Left renal cortex interstitium (tissue), 4 donors: ENCODE measurements at regions not wholly inside any gene's neighbourhood (a gene's known extent, or its start where the extent isn't known, plus 50 kb on each side); places are given as distances from the start of the nearest gene placed in this dataset.

Source experiments
- DNase-seq, 4 donors: peaks; one replicate each; pipeline ENCODE4 v3.0.0-alpha.2; 2013; ENCODE audit warnings: low read depth in 4 of 4, low spot score in 2 of 4, missing footprints in 1 of 4

DNA sequence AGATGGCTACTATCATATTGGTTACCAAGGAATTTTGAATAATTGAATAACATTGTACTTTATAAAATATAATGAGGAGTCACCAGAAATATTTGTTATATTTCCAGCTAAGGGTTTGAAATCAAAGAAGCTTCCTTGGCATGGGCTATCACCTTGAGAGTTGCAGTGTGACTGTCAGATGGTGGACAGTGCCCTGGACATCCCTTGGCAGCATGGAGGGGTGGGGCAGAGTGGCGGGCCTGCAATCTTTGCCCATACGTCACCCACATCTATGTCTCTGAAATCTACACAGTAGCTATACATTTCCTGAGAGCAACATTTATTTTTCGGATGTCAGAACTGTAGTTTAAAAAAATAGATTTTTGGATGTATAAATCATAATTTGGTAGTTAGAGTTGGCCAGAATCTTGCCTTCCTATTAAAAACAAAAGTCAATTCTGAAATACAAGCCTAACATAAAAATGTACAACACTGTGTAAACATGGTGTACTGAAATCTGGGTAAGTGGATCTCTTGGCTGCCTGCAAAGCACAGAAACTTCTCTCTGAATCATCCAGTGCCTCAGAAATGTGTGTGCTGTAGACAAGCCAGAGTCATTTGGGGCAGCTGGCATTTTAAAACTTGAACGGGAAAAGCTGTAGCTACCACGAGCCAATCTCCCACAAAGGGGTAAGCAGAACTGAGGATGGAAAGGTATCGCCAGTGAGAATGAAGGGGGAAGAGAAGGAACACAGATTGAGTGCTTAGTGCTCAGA, 124.2 kb upstream of the ARHGAP28 start:
- DNase-seq = no peak

DNA sequence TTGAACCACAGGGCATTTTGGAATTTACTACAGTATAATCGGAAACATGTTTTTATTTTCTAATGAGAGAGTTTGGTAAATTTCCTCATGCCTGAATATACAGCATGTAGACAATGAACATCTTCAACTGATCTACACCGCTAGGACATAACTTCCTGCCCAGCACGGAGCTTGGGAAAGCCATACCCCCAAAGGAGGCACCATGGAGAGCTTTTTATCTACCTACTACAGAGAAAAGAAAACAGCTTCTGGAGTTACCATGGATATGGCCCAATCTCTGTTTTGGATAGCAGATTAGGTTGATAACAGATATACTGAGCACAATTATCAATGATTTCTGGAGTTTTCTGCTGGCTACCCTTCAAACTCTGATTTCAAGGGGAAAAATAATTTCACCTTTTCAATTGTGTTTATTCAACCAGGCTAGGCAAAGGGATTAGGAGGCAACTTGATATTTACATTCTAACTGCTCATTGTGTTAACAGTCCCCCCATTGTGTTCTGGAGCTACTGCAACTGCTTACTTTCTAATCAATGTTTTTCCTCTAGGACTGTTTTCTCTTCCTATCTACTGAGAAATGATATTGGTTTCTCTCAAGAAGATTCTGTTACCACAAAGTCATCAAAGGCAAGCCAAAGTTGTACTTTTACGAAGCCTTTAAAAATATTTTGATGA, 123.0 kb upstream of the ARHGAP28 start:
- DNase-seq = no peak

DNA sequence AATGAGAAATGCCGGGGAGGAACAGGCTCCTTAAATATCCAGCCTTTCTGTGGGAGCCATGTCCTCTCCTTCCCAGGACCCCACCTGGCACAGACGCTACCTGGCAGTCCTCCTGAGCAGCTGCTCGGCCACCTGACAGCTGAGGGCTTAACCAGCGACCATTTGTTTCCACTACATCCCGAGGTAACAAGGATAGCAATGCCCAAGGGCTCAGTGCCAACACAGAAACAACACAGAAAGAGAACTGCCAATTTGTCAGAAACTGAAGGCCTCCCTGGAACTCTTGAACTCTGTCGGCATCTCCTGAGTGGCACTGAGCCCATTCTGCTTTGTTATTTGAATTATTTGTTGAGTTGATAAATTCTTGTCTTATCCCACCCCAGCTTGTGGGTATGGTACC, 122.2 kb upstream of the ARHGAP28 start:
- no peak for DNase-seq

DNA sequence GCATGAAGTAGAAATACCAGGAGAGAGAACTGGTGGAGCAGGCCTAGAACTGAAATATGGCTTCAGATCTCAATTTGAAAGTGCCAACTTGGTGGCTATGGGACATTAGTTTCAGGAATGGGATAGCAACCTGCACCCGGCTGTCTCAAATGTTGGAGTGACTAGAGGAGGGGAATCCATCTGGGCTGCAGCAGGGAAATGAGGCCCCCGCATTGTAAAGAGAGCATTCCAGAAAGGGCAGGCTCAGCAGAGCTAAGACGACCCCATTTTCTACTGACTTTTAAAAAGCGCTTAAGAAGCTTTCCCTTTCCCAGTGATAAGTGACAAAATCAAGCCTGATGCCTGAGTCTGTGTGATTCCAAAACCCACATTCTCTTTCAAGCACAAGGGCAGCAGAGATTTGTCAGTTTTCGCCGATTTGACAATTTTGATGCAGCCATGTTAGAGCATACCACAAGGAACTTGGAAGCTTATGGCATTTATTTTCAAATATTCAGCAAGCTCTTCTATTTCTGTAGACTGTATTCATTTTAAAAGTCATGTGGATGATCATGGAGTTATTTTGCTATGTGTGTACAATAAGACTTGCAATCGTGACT, 119.8 kb upstream of the ARHGAP28 start:
- DNase-seq = no peak

DNA sequence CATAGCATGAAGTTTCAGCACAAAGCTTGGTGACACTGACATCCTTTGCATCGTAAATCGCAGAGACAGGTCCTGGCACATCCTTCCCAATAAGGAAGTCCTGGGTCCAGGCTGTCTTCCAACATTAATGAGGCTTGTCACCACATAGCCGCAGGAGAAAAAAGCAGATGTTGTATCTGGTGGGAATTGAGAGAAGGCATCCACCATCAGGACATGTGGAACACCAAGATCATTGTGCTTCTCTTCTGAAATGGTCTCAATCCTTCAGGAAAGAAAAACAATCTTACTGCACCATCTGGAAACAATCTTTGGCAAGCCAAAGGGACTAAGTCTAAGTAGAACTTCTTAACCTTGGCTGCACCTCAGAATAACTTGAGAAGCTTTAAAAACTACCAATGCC, 119.0 kb upstream of the ARHGAP28 start:
- no peak for DNase-seq

DNA sequence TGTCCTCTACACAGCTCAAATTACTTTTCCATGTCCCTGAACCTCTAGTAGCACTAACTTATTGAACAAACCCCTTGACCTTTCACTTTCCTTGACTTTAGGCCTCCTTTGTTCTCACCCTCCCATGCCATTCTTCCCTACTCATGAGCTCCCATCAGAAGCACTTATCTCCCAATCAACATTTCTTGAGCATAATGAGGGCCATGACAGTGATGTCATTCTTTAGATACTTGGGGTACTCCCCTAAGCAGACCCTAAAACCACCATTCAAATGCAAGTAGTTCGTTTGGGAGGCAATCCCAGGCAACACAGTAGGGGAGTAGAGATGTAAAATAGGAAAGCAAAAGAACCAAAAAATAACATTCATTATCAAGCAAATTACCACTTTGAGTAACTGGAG, 115.9 kb upstream of the ARHGAP28 start:
- DNase-seq = no peak

DNA sequence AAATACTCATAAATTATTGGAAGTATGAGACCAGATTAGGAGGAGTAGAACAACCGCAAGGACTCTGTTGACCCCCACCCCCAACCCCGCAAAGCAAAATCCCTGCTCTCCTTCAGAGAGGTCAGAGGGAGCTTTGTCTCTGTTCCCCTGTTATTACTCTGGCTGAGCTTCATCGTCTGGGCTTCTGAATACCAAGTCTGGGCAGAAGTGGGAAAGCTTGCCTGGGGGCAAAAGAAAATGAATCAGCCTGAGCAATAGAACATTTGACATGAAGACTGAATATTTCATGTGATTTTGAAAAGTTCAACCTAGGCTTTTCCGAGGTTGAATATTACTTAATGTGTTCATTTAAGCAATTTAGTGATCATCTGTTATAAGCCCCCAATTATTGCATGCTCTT, 114.6 kb upstream of the ARHGAP28 start:
- DNase-seq = no peak

DNA sequence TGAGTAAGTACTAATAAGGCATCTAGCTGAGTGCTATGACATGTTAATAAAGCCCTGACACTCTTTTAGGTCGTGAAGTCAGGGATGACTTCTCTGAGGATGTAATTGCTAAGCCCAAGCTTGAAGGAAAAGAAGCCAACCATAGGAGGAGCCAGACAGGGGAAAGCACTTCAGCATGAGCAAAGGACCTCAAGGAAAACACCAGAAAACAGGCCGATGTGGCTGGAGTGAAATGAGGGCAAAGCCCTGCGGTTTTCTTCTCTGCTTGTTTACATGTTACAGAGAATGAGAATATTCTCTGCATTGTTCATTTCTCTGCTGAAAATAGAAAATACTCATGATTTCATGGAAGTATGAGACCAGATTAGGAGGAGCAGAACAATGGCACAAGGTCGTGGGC, 112.5 kb upstream of the ARHGAP28 start:
- DNase-seq = no peak

DNA sequence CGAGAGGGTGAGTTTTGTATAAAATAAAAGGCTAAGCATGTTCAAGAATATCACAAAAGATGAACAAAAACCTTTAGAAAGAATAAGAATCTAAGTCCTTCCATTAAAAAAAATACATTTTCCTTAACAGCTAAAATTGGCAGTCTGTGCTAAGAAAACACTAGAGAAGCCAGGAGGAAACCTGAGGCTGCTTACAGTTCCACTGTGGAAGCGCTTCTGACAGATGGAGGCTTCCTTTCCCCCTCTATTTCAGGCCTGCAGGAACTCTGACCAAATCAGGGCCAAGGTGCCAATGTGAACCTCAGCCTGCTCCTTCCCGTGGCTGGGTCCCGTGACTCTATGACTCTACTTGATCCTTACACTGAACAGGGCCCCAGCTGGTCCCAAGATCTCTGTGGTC, 108.1 kb upstream of the ARHGAP28 start:
- no peak for DNase-seq

DNA sequence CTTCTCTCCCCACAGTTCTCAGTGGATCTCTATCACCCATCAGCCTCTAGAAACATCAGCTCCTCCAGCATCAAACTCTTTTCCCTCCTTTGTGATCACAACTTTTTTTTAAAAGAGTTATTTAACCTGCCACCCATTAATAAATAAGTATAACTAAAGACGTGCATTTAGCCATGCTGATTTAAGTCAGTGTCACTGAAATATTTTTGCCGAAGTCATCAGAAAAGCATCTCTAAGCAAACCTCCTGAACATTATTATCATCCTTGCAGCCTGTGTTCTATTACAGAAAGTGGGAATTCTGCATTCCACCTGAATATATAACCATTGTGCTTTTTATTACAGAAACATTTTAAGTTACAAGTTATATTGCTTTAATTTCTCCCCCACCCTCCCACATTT, 106.2 kb upstream of the ARHGAP28 start:
- DNase-seq = no peak

DNA sequence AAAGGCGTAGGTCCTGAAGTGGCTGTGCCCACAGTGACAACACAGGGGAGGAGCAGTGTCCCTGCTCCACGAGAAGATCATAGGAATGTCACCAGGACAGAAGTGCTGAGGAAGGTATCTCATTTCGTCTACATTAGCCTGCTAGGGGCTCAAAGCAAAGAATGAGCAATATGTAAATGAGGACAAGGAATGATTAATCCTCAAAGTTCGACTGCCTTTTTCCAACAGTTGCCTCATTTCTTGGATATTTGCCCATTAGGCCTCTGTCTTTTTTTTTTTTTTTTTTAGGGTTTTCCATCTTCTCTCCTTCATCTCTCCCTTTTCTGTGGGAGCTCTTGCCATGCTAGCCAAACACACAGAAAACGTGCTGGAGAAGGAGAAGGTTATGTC, 105.2 kb upstream of the ARHGAP28 start:
- no peak for DNase-seq

DNA sequence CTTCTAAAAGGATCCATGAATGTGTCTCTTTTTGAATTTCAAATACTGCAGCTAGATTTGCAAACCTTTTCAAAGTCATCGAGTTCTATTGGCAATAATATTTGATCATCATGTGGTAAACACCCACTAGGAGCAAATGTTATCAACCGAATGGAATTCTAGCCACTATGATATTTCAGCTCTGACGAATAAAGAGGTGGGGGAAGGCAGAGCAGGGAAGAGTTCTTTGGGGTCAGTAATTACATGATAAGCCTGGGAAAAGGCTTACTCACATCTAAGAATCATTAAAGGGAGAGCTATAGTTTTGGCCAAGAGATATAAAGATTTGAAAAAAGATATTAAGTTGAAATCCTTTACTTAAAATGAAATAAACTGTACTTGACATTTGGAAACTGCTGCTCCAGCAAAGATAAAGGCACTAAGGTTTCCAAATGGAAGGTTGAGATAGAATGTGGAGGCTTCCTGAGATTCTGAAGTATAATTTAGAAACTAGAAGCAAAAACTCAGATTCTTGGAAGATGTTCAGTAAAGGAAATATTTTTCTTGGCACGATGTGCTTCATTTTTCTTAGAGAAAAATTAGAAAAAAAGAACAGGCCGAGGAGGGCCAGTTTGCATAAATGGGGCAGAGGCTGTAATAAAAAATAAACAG, 104.7 kb upstream of the ARHGAP28 start:
- no peak for DNase-seq

DNA sequence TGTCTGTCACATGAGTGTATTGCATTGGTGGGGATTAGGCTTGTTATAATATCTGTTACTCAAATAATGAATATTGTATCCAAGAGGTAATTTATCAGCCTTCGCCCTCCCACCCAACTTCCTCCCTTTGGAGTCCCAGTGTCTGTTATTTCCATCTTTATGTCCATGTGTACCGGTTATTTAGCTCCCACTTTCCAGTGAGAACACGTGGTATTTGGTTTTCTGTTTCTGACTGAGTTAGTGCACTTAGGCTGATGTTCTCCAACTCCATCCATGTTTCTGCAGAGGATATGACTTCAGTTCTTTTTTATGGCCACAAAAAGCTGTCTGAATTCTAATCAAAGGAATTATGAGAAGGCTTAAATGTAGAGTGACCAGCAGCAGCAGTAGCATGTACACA, 104.0 kb upstream of the ARHGAP28 start:
- DNase-seq = no peak

DNA sequence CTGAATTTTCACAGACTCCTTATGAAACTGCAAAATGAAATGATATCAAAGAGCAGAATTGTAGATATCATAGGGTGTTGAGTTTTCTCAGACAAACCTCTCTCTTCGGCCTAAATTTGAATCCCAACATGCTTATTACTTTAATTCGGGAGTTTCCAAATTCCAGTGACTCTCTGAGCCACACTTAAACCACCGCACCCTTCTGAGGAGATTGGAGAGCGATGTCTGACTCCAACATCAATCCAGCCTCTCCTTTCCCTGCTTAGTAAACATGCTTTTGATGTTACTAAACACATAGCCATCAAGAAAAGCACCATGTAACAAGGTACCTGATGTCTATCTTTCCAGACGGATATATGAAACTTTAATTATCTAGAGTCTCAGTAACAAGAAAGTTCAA, 103.1 kb upstream of the ARHGAP28 start:
- no peak for DNase-seq

DNA sequence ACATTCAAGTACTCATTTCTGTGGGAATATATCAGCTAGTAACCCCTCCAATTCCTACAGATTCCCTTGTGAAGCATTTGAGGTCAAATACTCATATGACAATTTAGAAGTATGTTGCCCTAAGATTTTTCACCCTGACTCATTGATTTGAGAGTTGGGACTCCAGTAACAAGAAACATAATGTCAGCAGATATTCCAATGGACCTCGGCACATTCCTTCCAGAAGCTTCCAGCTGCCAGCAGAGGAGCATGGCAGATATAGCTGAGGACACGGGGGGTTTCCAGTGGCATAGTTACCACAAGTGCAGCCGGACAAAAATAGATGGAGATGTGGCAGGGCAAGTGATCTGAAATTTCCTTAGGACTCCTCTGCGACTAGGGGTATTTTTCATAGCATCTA, 101.9 kb upstream of the ARHGAP28 start:
- DNase-seq = no peak

DNA sequence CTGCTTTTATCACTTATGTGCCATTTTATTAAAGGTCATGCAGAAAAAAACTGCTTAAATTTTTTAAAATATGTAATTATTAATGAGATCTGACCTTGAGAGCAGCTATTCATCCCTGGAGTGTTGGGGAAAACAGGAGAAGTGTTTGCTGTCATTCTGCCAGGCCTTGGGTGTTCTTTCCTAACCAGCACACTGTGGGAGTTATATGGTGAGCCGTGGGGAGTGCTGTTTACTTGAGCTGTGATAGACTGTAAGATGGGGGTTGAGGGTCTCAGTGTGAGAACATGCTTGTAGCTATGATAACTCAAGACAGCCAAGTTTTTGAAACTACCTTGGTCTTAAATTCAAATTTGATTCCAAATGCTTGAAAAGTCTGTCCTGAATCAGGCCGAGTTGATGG, 101.3 kb upstream of the ARHGAP28 start:
- no peak for DNase-seq

DNA sequence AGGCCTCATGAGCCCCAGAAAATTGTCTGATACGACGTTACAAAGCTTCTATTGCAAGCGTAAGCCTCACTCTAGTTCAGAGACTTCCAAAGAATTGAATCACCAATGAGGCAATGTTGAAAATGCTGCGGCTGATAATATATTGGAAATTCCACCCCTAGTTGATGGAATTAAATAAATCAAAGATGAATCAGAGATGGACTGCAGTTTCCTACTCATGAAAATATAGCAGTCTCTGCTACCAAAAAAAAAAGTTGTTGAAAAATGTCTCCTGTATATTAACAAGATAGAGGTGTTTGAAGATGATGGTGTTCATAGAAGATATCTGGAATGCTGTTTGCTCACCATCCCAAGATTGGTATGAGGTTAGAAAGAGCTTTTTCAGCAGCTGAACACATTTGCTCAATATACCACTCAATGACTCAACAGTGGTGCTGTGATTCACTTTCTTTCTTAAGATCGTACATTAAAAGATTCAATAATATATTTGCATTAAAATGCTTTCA, 99.8 kb upstream of the ARHGAP28 start:
- no peak for DNase-seq

DNA sequence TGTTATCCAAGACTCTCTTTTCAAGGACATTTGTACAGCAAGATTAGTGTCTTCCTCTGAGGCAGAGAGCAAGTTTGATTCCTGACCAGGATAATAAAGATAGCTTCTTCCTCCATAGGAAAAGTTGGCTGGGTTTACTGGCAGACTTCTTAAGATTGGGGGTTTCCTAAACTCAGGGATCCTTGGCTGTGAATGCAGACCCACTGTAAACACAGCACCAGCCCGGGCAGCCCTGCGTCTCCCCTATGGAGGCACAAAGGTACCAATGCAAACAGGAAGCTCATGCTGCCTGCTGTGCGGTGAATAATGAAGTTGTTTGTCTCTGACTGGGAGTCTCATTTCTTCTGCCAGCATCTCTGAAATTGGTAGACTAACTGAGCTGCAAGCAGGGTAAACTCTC, 96.2 kb upstream of the ARHGAP28 start:
- no peak for DNase-seq

DNA sequence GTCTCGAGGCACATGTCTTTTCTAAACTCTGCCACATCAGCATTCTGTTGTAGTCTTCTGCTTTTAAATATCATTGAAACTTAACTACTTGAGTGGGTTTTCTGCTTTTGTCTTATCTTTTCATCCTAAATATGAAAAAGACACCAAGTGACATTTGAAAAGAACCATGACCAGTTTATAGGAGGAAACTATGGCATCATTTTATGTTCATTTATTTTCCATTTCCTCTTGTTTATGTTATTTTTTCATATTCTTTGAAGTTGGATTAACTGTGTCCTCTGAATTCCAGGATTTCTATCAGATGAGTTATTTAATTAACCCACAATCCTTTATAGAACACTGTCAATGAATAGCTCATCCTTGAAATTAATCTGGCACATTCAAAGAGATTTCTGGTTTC, 93.4 kb upstream of the ARHGAP28 start:
- DNase-seq = no peak

DNA sequence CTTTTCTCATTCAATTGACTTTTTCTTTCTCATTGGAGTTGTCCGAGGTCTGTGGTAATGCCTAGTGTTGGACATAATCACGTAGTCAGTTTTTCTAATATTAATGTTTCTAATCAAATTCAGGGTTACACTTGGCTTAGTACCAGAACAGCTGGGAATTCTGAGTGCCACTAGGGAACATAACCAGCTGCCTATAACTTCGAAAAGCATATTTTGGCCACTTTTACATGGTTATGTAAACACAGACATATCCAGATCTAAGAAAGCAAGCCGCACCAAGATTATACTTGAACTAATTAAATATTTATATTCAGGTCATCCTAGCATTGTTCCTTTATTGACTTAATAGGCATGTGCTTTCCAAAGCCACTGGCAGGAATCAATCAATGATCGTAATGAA, 91.1 kb upstream of the ARHGAP28 start:
- DNase-seq = no peak

DNA sequence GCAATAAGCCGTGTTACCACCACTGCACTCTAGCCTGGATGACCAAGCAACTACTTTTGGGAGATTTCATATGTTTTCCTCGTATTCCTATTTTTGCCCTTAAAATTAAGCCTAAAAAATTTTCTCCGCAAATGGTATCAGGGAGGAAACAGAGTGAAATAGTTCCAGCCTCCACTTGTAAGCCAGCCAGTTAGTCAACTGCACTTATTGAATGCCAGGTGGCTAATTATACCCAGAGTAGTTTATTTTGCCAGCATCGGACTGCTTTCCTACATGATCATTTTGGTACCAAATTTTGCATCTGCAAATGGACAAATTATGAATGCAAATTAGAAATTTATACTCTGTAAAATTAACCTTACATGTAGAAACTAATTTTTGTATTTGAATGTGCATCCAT, 90.2 kb upstream of the ARHGAP28 start:
- no peak for DNase-seq
